ENCODE measurements at regions not wholly inside any gene's neighbourhood (a gene's known extent, or its start where the extent isn't known, plus 50 kb on each side); places are given as distances from the start of the nearest gene placed in this dataset.

DNA sequence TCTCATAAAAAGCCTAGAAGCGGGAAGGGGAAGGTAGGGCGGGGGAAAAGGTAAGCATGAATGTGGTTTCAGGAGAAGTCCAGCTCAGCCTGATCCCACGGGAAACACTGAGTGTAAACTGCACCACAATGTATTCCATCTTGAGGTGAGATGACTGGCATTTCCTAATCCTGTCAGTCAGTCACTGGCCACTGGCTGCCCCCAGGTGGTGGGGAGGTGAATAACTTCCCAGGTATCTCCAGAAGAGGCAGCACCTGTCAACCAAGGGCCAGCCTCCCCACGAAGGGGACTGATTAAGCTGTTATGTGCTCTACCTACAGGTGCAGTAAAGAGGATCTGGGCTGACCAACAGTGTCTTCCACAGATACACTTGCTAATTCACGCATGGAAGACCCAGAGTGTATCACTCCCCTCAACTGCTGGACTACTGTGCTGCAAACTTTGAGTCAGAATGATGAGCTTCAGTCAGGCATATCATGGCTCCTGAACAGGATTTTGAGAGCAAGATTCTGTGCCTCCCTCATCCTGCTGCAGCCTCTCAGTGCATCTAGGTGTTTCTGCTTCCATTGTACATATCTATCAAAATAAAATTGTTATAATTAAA, 108.5 kb upstream of the CCL2 start:
- TF ChIP-seq, protein P1, sequence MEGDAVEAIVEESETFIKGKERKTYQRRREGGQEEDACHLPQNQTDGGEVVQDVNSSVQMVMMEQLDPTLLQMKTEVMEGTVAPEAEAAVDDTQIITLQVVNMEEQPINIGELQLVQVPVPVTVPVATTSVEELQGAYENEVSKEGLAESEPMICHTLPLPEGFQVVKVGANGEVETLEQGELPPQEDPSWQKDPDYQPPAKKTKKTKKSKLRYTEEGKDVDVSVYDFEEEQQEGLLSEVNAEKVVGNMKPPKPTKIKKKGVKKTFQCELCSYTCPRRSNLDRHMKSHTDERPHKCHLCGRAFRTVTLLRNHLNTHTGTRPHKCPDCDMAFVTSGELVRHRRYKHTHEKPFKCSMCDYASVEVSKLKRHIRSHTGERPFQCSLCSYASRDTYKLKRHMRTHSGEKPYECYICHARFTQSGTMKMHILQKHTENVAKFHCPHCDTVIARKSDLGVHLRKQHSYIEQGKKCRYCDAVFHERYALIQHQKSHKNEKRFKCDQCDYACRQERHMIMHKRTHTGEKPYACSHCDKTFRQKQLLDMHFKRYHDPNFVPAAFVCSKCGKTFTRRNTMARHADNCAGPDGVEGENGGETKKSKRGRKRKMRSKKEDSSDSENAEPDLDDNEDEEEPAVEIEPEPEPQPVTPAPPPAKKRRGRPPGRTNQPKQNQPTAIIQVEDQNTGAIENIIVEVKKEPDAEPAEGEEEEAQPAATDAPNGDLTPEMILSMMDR (IDR thresholded peaks at IDR 0.05; ENCODE audit: extremely low read depth, low read depth, low read length), result peak; percentile 6
- Histone ChIP-seq H3K4me2 (ENCODE audit: insufficient read depth, low read length) (no peak overlapping the region), H4K20me1 (ENCODE audit: insufficient read depth, low read length) (no peaks in the 10 kb centered on the region), H2AFZ (ENCODE audit: low read length) (no peak overlapping the region), H3K9me3 (ENCODE audit: low read depth, low read length) (no peaks in the 10 kb centered on the region), H3K27ac (ENCODE audit: low read depth, low read length) (no peak overlapping the region), H3K4me1 (ENCODE audit: insufficient read depth, low read length) (no peaks in the 10 kb centered on the region), H3K36me3 (ENCODE audit: insufficient read depth, low read length) (no peaks in the 10 kb centered on the region), H3K79me2 (ENCODE audit: insufficient read depth, low read length) (no peaks in the 10 kb centered on the region), H3K4me3 (ENCODE audit: insufficient read depth, low read length) (no peak overlapping the region), H3K27me3 (ENCODE audit: insufficient read depth, low read length) (no peaks in the 10 kb centered on the region)
- no peak for DNase-seq (ENCODE audit: insufficient read length, low spot score, missing footprints)

- Histone ChIP-seq H3K79me2 (ENCODE audit: insufficient read depth, low read length) (no peaks in the 10 kb centered on the region), H3K27ac (ENCODE audit: low read depth, low read length) (no peak overlapping the region), H3K36me3 (ENCODE audit: insufficient read depth, low read length) (no peaks in the 10 kb centered on the region), H3K27me3 (ENCODE audit: insufficient read depth, low read length) (no peaks in the 10 kb centered on the region), H2AFZ (ENCODE audit: low read length) (no peak overlapping the region), H3K4me3 (ENCODE audit: insufficient read depth, low read length) (no peak overlapping the region), H3K4me1 (ENCODE audit: insufficient read depth, low read length) (no peaks in the 10 kb centered on the region), H3K4me2 (ENCODE audit: insufficient read depth, low read length) (no peak overlapping the region), H3K9me3 (ENCODE audit: low read depth, low read length) (no peaks in the 10 kb centered on the region), H4K20me1 (ENCODE audit: insufficient read depth, low read length) (no peaks in the 10 kb centered on the region)
- DNase-seq (ENCODE audit: insufficient read length, low spot score, missing footprints), result no peak
- TF ChIP-seq, protein P1 (IDR thresholded peaks at IDR 0.05; ENCODE audit: extremely low read depth, low read depth, low read length), result no peak
Measured at GRCh38 chr17:34151102-34151501, 104.0 kb upstream of the CCL2 start.

- no peaks in the 10 kb centered on the region for H3K9me3 ChIP-seq (ENCODE audit: low read depth, low read length)
- no peak overlapping the region for H3K4me2 ChIP-seq (ENCODE audit: insufficient read depth, low read length)
- H3K79me2 ChIP-seq (ENCODE audit: insufficient read depth, low read length), result no peaks in the 10 kb centered on the region
- no peak overlapping the region for H3K4me3 ChIP-seq (ENCODE audit: insufficient read depth, low read length)
- H3K27ac ChIP-seq (ENCODE audit: low read depth, low read length), result no peak overlapping the region
- H3K4me1 ChIP-seq (ENCODE audit: insufficient read depth, low read length), result no peaks in the 10 kb centered on the region
- TF ChIP-seq, protein P1 (IDR thresholded peaks at IDR 0.05; ENCODE audit: extremely low read depth, low read depth, low read length), result no peak
- H3K36me3 ChIP-seq (ENCODE audit: insufficient read depth, low read length), result no peaks in the 10 kb centered on the region
- H2AFZ ChIP-seq (ENCODE audit: low read length), result no peak overlapping the region
- peaks cover 7% of the 10 kb centered on the region for H3K27me3 ChIP-seq (ENCODE audit: insufficient read depth, low read length)
- H4K20me1 ChIP-seq (ENCODE audit: insufficient read depth, low read length), result no peaks in the 10 kb centered on the region
- no peak for DNase-seq (ENCODE audit: insufficient read length, low spot score, missing footprints)
Measured at GRCh38 chr17:34153991-34154390, 101.1 kb upstream of the CCL2 start.

DNA sequence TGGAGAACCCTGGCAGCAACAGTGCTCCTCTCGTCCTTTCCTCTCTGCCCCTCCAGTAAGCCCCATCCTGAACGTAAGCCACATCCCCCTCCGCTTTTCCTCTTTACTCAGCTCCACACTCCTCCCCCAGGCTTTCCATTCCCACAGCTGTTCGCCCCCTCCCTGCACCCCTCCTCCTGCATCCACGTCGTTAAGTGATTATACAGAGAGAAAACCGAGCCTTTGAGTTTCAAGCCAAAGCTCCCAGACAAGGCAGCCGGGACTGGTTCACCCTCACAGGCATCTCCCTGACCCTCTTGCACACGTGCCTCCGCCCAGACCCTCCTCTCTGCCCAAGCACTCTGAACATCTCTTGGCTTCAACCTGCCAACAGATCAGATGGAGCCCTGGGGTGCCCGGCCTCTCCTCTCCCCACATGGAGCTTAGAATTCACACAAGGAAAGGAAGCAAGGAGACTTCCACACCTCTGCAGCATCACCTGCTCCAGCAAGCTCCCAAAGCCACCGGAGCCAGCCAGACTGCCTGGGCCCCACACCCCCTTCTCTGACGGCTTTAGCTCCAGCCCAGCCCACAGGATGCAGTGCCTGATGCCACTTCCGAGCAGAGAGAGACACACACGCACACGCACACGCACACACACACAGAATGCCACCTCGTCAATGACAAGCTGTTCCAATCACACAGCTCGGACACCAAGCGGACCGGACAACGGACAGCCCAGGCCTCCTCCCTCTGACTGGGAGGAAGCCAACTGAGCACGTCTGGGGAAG, 99.9 kb upstream of the CCL2 start:
- TF ChIP-seq, protein P1 (IDR thresholded peaks at IDR 0.05; ENCODE audit: extremely low read depth, low read depth, low read length), result no peak
- no peak overlapping the region for H3K4me2 ChIP-seq (ENCODE audit: insufficient read depth, low read length)

More for the DNA sequence above, 99.9 kb upstream of the CCL2 start:
- Histone ChIP-seq H4K20me1 (ENCODE audit: insufficient read depth, low read length) (no peaks in the 10 kb centered on the region), H3K36me3 (ENCODE audit: insufficient read depth, low read length) (no peaks in the 10 kb centered on the region), H3K79me2 (ENCODE audit: insufficient read depth, low read length) (no peaks in the 10 kb centered on the region), H3K27me3 (ENCODE audit: insufficient read depth, low read length) (peaks cover 7% of the 10 kb centered on the region), H3K4me3 (ENCODE audit: insufficient read depth, low read length) (no peak overlapping the region), H2AFZ (ENCODE audit: low read length) (no peak overlapping the region), H3K27ac (ENCODE audit: low read depth, low read length) (no peak overlapping the region), H3K9me3 (ENCODE audit: low read depth, low read length) (no peaks in the 10 kb centered on the region), H3K4me1 (ENCODE audit: insufficient read depth, low read length) (no peaks in the 10 kb centered on the region)
- DNase-seq (ENCODE audit: insufficient read length, low spot score, missing footprints), result peak; percentile 32
